Right atrium auricular region (tissue), 2 donors: ENCODE measurements at regions not wholly inside any gene's neighbourhood (a gene's known extent, or its start where the extent isn't known, plus 50 kb on each side); places are given as distances from the start of the nearest gene placed in this dataset.

Source experiments
- DNase-seq: peaks from one replicate; pipeline ENCODE4 v3.0.0-alpha.2; 2019; ENCODE audit warnings: low spot score
- H3K27ac ChIP-seq, 2 donors: fragments of 200-600 bp; sonication (generic); 1 replicate in 1 of 2; 2 replicates in 1 of 2; pipeline ENCODE4 v1.5.1; 2016 to 2019
- H3K27me3 ChIP-seq, 2 donors: fragments of 200-600 bp; sonication (generic); one replicate each; pipeline versions ENCODE4 v1.5.1 to v1.6.0; 2017 to 2019
- H3K36me3 ChIP-seq: fragments of 200-600 bp; sonication (generic); one replicate; pipeline ENCODE4 v1.5.1; 2016
- H3K4me1 ChIP-seq, 2 donors: fragments of 200-600 bp; sonication (generic); one replicate each; pipeline versions ENCODE4 v1.5.1 to v1.6.0; 2017 to 2019
- H3K4me3 ChIP-seq, 2 donors: fragments of 200-600 bp; sonication (generic); 1 replicate in 1 of 2; 2 replicates in 1 of 2; pipeline ENCODE4 v1.5.1; 2017 to 2019; ENCODE audit warnings: mild to moderate bottlenecking in 1 of 2, moderate library complexity in 1 of 2
- H3K9me3 ChIP-seq, 2 donors: fragments of 200-600 bp; sonication (generic); one replicate each; pipeline ENCODE4 v1.5.1; 2019
- TF ChIP-seq, protein P1 (sequence below), 2 donors: fragments of 200-600 bp; sonication (generic); IDR thresholded peaks; one replicate each; pipeline ENCODE4 v1.5.1; 2019; ENCODE audit warnings: antibody characterized with exemption in 2 of 2

DNA sequence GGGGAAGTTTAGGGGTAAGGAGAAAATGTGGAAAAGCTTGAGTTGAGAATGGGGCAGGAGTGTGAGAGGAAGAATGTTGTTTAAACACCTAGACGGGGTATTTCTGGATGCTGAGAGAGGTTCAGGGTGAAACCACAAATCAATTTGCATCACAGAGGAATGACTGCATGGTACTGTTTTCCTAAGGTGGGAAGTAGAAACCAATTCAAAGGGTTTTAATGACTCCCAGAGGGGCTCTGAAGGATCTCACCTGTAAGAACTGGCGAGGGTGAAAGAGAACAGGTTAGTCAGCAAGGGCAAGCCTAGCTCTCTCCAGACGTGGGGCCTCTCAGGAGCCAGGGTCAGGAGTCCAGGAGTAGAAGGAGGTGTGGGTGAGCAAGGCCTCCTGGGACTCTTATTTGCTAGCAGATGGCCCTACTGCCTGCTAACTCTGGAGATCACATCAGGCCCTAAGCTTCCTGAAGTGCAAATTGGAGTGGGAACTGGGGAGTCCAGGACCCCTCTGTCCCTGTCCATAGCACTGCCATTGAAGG lies 133.0 kb upstream of the CELF4 start:
- TF ChIP-seq, protein P1, sequence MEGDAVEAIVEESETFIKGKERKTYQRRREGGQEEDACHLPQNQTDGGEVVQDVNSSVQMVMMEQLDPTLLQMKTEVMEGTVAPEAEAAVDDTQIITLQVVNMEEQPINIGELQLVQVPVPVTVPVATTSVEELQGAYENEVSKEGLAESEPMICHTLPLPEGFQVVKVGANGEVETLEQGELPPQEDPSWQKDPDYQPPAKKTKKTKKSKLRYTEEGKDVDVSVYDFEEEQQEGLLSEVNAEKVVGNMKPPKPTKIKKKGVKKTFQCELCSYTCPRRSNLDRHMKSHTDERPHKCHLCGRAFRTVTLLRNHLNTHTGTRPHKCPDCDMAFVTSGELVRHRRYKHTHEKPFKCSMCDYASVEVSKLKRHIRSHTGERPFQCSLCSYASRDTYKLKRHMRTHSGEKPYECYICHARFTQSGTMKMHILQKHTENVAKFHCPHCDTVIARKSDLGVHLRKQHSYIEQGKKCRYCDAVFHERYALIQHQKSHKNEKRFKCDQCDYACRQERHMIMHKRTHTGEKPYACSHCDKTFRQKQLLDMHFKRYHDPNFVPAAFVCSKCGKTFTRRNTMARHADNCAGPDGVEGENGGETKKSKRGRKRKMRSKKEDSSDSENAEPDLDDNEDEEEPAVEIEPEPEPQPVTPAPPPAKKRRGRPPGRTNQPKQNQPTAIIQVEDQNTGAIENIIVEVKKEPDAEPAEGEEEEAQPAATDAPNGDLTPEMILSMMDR (IDR thresholded peaks at IDR 0.05), result no peak
- H3K4me3 ChIP-seq, result no peak overlapping the region
- no peak for DNase-seq

DNA sequence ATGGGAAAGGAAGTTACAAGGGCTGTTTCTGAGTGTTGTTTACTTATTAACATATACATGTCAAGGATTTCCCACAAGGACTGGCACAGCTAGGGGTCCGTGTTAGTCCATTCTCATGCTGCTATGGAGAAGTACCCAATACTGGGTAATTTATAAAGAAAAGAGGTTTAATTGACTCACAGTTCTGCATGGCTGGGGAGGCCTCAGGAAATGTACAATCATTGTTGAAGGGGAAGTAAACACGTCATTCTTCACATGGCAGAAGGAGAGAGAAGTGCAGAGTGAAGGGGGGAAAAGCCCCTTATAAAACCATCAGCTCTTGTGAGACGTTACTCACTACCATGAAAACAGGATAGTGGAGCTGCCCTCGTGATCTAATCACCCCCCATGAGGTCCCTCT lies 128.9 kb upstream of the CELF4 start:
- H3K27ac ChIP-seq, result no peak overlapping the region
- H3K36me3 ChIP-seq, result no peaks in the 10 kb centered on the region
- DNase-seq, result no peak
- no peaks in the 10 kb centered on the region for H3K4me1 ChIP-seq
- TF ChIP-seq, protein P1 (IDR thresholded peaks at IDR 0.05), result no peak
- H3K27me3 ChIP-seq, result no peaks in the 10 kb centered on the region
- H3K4me3 ChIP-seq, result no peak overlapping the region
- no peaks in the 10 kb centered on the region for H3K9me3 ChIP-seq

More for the DNA sequence above, 133.0 kb upstream of the CELF4 start:
- no peak overlapping the region for H3K27ac ChIP-seq
- H3K9me3 ChIP-seq, result no peaks in the 10 kb centered on the region
- no peaks in the 10 kb centered on the region for H3K36me3 ChIP-seq
- no peaks in the 10 kb centered on the region for H3K27me3 ChIP-seq
- H3K4me1 ChIP-seq, result no peaks in the 10 kb centered on the region

DNA sequence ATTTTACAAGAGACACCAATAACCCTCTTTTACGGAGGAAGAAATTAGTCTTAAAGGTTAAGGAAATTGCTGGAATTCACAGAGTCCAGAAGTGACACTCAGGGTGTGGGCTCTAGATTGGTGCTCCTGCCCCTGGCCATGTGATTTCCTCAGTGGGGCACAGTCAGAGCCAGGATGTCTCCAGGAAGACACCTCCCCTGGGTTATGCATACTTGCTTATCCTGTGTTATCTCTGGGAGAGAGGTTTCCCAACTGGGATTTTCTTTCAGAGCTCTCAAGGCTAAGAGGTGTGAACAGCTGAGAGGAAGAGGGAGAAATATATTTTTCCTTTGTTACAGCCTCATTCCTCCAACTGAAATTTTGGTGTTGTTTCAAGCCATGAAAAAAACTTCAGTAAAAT lies 125.6 kb upstream of the CELF4 start:
- no peak for DNase-seq
- no peak overlapping the region for H3K4me3 ChIP-seq
- H3K27me3 ChIP-seq, result no peaks in the 10 kb centered on the region
- no peak overlapping the region for H3K27ac ChIP-seq
- no peaks in the 10 kb centered on the region for H3K9me3 ChIP-seq
- H3K36me3 ChIP-seq, result no peaks in the 10 kb centered on the region
- H3K4me1 ChIP-seq, result no peaks in the 10 kb centered on the region
- TF ChIP-seq, protein P1 (IDR thresholded peaks at IDR 0.05), result no peak

DNA sequence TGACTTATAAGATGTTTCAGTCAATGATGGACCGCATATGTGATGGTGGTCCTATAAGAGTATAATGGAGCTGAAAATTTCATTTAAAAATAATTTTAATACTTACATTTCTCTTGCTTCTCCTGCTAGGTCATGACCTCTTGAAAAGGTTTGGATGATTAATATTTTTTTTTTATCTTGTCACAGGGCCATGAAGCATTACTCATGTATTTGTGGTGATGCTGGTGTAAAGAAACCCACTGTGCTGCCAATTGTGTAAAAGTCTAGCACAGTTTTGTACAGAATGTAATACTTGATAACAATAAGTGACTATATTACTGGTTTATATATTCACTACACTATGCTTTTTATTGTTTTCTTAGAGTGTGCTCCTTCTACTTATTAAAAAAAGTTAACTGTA lies 124.2 kb upstream of the CELF4 start:
- no peaks in the 10 kb centered on the region for H3K36me3 ChIP-seq
- DNase-seq, result no peak
- no peaks in the 10 kb centered on the region for H3K27me3 ChIP-seq
- no peaks in the 10 kb centered on the region for H3K4me1 ChIP-seq
- no peak overlapping the region for H3K27ac ChIP-seq
- no peaks in the 10 kb centered on the region for H3K9me3 ChIP-seq
- no peak overlapping the region for H3K4me3 ChIP-seq
- TF ChIP-seq, protein P1 (IDR thresholded peaks at IDR 0.05), result no peak

DNA sequence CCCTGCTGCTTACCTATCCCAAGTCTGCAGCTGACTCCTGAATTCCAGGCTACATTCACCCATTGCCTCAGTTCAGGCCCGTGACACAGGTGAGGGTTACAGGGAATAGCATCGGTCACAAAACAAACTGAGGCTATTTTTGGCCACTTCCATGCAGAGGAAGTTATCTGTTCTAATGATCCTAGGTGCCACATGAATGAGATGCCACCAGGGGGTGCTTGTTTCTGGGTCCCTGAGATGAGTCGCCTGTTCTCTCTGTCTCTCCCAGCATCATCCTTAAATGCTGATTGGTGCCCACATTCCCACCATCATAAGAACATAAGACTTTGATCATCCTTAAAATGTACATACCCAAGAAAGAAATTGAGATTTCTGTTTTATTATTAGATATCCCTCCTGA lies 119.0 kb upstream of the CELF4 start:
- DNase-seq, result no peak
- TF ChIP-seq, protein P1 (IDR thresholded peaks at IDR 0.05), result no peak
- Histone ChIP-seq H3K36me3 (no peaks in the 10 kb centered on the region), H3K4me3 (no peak overlapping the region), H3K27me3 (no peaks in the 10 kb centered on the region), H3K27ac (no peak overlapping the region), H3K9me3 (no peaks in the 10 kb centered on the region), H3K4me1 (no peaks in the 10 kb centered on the region)

DNA sequence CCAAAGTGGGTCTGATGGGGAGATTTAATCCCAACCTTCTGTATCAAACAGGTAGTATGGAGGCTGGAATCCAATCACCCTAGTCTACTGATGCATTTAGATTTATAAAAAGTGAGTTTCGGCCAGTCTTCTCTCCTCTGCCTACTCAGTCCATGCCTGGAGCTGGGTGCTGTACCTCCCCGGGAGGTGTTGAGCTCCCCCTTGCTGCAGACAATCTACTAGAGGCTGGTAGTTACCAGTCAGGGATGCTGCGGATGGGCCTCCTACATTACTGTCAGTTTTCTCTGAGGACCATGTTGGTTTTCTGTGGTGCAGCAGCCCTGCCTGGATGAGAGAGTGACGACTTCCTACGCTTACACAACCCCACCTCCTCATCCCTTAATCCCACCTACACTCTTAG lies 118.6 kb upstream of the CELF4 start:
- H3K36me3 ChIP-seq, result no peaks in the 10 kb centered on the region
- H3K4me1 ChIP-seq, result no peaks in the 10 kb centered on the region
- no peaks in the 10 kb centered on the region for H3K9me3 ChIP-seq
- no peaks in the 10 kb centered on the region for H3K27me3 ChIP-seq
- TF ChIP-seq, protein P1 (IDR thresholded peaks at IDR 0.05), result no peak
- H3K4me3 ChIP-seq, result no peak overlapping the region
- DNase-seq, result no peak
- H3K27ac ChIP-seq, result no peak overlapping the region
